GM12892 (cell line): ENCODE measurements at regions not wholly inside any gene's neighbourhood (a gene's known extent, or its start where the extent isn't known, plus 50 kb on each side); places are given as distances from the start of the nearest gene placed in this dataset.

Experiments used
- POLR2A ChIP-seq: IDR thresholded peaks from 2 replicates; pipeline ENCODE4 v1.6.1; 2011; ENCODE audit warnings: low read depth, low read length, control low read depth
- TAF1 ChIP-seq: IDR thresholded peaks from 2 replicates; pipeline ENCODE4 v1.6.1; 2011; ENCODE audit warnings: low read depth, mild to moderate bottlenecking, control low read depth, low read length, borderline replicate concordance

- TF ChIP-seq POLR2A (no peak), TAF1 (no peak)
Measured at GRCh38 chr12:108449478-108449877, 65.6 kb upstream of the FICD start.
